Mesenchymal stem cell (in vitro differentiated cells and primary cell): ENCODE measurements at regions not wholly inside any gene's neighbourhood (a gene's known extent, or its start where the extent isn't known, plus 50 kb on each side); places are given as distances from the start of the nearest gene placed in this dataset.
"Not testable (repeated sequence)": the region's sequence is repeated elsewhere in the genome, so short reads cannot be mapped to it uniquely, and the experiment has no call there.

Experiments
- DNase-seq: peaks from one replicate; pipeline ENCODE4 v3.0.0-alpha.2; 2013
- H2AFZ ChIP-seq: one replicate; pipeline ENCODE4 v1.6.1; 2013; ENCODE audit warnings: low read depth, mild to moderate bottlenecking, control low read depth, inconsistent platforms, low read length, moderate library complexity
- H2AK5ac ChIP-seq: 2 replicates; pipeline ENCODE4 v1.6.1; 2013; ENCODE audit warnings: low read length, moderate library complexity, mild to moderate bottlenecking, inconsistent platforms; ENCODE audit not compliant: severe bottlenecking
- H2BK120ac ChIP-seq: one replicate; pipeline ENCODE4 v1.6.1; 2013; ENCODE audit warnings: low read depth, mild to moderate bottlenecking, inconsistent platforms, low read length, moderate library complexity
- H2BK12ac ChIP-seq, 2 experiments: one replicate each; pipeline ENCODE4 v1.6.1; 2013; ENCODE audit warnings: inconsistent platforms in 2 of 2, low read length in 2 of 2, mild to moderate bottlenecking in 2 of 2, moderate library complexity in 2 of 2, control low read depth in 1 of 2
- H2BK15ac ChIP-seq: one replicate; pipeline ENCODE4 v1.6.1; 2013; ENCODE audit warnings: mild to moderate bottlenecking, low read depth, inconsistent platforms; ENCODE audit not compliant: poor library complexity, severe bottlenecking
- H2BK5ac ChIP-seq: 2 replicates; pipeline ENCODE4 v1.6.1; 2013; ENCODE audit warnings: low read depth, mild to moderate bottlenecking, low read length, control low read depth, inconsistent platforms; ENCODE audit not compliant: poor library complexity, severe bottlenecking
- H3K14ac ChIP-seq, 2 experiments: one replicate each; pipeline ENCODE4 v1.6.1; 2013; ENCODE audit warnings: inconsistent platforms in 2 of 2, low read length in 2 of 2, control low read depth in 1 of 2, mild to moderate bottlenecking in 1 of 2, moderate library complexity in 1 of 2
- H3K18ac ChIP-seq, 2 experiments: one replicate each; pipeline ENCODE4 v1.6.1; 2013; ENCODE audit warnings: inconsistent platforms in 2 of 2, low read length in 2 of 2, control low read depth in 1 of 2, low read depth in 1 of 2, mild to moderate bottlenecking in 1 of 2
- H3K23ac ChIP-seq, 2 experiments: one replicate each; pipeline ENCODE4 v1.6.1; 2013; ENCODE audit warnings: inconsistent platforms in 2 of 2, low read length in 2 of 2, mild to moderate bottlenecking in 2 of 2, moderate library complexity in 2 of 2, control low read depth in 1 of 2
- H3K27ac ChIP-seq: 2 replicates; pipeline ENCODE4 v1.5.1; 2013; ENCODE audit warnings: mild to moderate bottlenecking, moderate library complexity, low read length, control low read depth, inconsistent platforms; ENCODE audit not compliant: poor library complexity, severe bottlenecking
- H3K27me3 ChIP-seq, 2 experiments: 2 replicates each; pipeline versions ENCODE4 v1.6.1 to v1.7.0; 2013; ENCODE audit warnings: low read length in 2 of 2, mild to moderate bottlenecking in 2 of 2, moderate library complexity in 2 of 2, control low read depth in 1 of 2, inconsistent platforms in 1 of 2; ENCODE audit not compliant: control insufficient read depth in 1 of 2, insufficient read depth in 1 of 2
- H3K36me3 ChIP-seq, 2 experiments: 2 replicates each; pipeline versions ENCODE4 v1.6.1 to v1.7.0; 2013; ENCODE audit warnings: low read length in 2 of 2, control low read depth in 1 of 2, inconsistent platforms in 1 of 2, low read depth in 1 of 2, mild to moderate bottlenecking in 1 of 2; ENCODE audit not compliant: insufficient read depth in 2 of 2, control insufficient read depth in 1 of 2
- H3K4ac ChIP-seq, 2 experiments: one replicate each; pipeline ENCODE4 v1.6.1; 2013; ENCODE audit warnings: inconsistent platforms in 2 of 2, low read length in 2 of 2, mild to moderate bottlenecking in 2 of 2, moderate library complexity in 2 of 2, control low read depth in 1 of 2, low read depth in 1 of 2
- H3K4me1 ChIP-seq: 2 replicates; pipeline ENCODE4 v1.6.1; 2013; ENCODE audit warnings: low read depth, low read length, control low read depth; ENCODE audit not compliant: control insufficient read depth, insufficient read depth
- H3K4me2 ChIP-seq: 2 replicates; pipeline ENCODE4 v1.6.1; 2013; ENCODE audit warnings: low read length, mild to moderate bottlenecking, inconsistent platforms; ENCODE audit not compliant: poor library complexity, severe bottlenecking
- H3K4me3 ChIP-seq, 2 experiments: 2 replicates each; pipeline versions ENCODE4 v1.5.1 to v1.7.0; 2013; ENCODE audit warnings: low read length in 2 of 2, mild to moderate bottlenecking in 2 of 2, control low read depth in 1 of 2, low read depth in 1 of 2; ENCODE audit not compliant: insufficient read depth in 1 of 2
- H3K79me1 ChIP-seq: replicated peaks from 2 replicates; pipeline ENCODE4 v1.6.1; 2013; ENCODE audit warnings: mild to moderate bottlenecking, control low read depth, low read length, inconsistent platforms; ENCODE audit not compliant: poor library complexity, severe bottlenecking
- H3K9ac ChIP-seq: 2 replicates; pipeline ENCODE4 v1.7.0; 2013; ENCODE audit warnings: mild to moderate bottlenecking, low read length, moderate library complexity
- H3K9me3 ChIP-seq: 2 replicates; pipeline ENCODE4 v1.7.0; 2013; ENCODE audit warnings: mild to moderate bottlenecking, low read length; ENCODE audit not compliant: control insufficient read depth
- H4K8ac ChIP-seq: one replicate; pipeline ENCODE4 v1.6.1; 2013; ENCODE audit warnings: inconsistent platforms, mild to moderate bottlenecking, low read length, moderate library complexity
- H4K91ac ChIP-seq: one replicate; pipeline ENCODE4 v1.6.1; 2013; ENCODE audit warnings: mild to moderate bottlenecking, low read length, inconsistent platforms
- WGBS: methylation state at CpG from one replicate; pipeline ENCODE4 v1.1.7; 2013; ENCODE audit warnings: mixed read lengths; 5-methylcytosine and 5-hydroxymethylcytosine counted together

DNA sequence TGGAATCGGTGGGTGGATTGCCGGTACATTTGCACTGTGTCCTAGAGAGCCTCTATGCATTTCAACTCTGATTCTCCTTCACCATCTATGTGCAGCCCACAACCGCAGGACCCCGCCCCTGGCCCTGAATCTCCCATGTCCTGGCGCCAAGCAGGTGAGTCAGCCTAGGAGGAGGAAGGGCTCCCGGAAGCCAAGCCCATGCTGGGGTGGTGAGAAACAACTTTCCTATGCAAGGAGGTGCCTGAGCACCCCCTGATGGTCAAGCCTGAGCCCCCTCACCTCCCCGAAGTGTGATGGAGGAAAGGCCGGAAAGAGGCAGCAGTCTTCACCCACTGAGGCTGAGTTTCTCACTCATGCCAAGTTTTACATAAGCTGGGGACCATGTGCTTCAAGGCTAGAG is 110.8 kb downstream of the TNFRSF13B start:
- H3K79me1 ChIP-seq, H3K4me1 ChIP-seq, H3K27ac ChIP-seq, DNase-seq, H3K9ac ChIP-seq, H3K36me3 ChIP-seq, H3K4me3 ChIP-seq, H4K91ac ChIP-seq, H2BK5ac ChIP-seq, H3K4me2 ChIP-seq, H3K4ac ChIP-seq, H2BK120ac ChIP-seq, H2AFZ ChIP-seq, H3K9me3 ChIP-seq, H3K18ac ChIP-seq, H2BK12ac ChIP-seq, H3K14ac ChIP-seq, H4K8ac ChIP-seq, H3K27me3 ChIP-seq, H2BK15ac ChIP-seq, H2AK5ac ChIP-seq, H3K23ac ChIP-seq: not testable (repeated sequence)
- whole genome bisulfite sequencing = 85% methylated on average over 6 of the region's 8 CpGs

DNA sequence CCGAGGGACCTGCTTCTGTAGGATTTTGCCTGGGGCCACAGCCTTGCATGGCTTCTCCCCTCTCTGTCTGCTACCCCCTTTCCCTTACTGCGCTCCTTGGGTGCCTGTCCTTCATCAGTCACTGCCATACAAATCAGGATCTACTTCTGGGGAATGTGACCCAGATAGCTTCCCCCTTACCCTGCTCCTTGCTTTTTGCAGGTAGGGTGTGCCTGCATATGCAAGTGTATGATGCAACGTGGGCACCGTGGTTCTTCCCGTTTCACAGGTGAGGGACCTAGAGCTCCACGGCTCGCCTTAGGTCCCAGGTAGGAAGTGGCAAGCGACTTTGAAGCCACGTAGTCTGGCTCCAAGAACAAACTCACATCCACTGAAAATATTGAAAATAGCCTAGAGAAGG is 111.5 kb downstream of the TNFRSF13B start:
- H3K27me3 ChIP-seq, H2BK120ac ChIP-seq, H3K14ac ChIP-seq, H3K4me2 ChIP-seq, H3K23ac ChIP-seq, H3K4me1 ChIP-seq, DNase-seq, H3K9ac ChIP-seq, H2BK5ac ChIP-seq, H3K36me3 ChIP-seq, H3K4ac ChIP-seq, H2AK5ac ChIP-seq, H3K4me3 ChIP-seq, H3K79me1 ChIP-seq, H3K18ac ChIP-seq, H2BK15ac ChIP-seq, H3K9me3 ChIP-seq, H2AFZ ChIP-seq, H4K91ac ChIP-seq, H2BK12ac ChIP-seq, H4K8ac ChIP-seq, H3K27ac ChIP-seq: not testable (repeated sequence)
- 92% methylated on average over 7 of the region's 9 CpGs for WGBS

DNA sequence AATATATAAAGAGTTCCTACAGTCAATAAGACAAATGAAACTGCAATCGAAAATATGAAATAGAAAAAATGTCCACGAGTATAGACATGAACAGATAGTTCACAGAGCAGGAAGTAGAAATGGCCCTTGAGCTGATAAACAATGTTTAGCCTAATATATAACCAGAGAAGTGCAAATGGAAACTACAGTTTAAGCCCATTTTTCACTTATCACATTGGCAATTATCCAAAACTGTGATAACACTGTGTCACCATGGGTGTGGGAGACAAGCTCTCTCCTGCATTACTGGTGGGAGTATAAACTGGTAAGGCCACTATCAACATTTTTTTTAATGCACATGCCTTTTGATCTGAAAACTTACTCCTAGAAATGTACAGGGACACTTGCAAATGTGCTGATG is 112.4 kb downstream of the TNFRSF13B start:
- H3K9ac ChIP-seq, H3K23ac ChIP-seq, H2AK5ac ChIP-seq, H2BK5ac ChIP-seq, H3K9me3 ChIP-seq, H3K18ac ChIP-seq, H3K4ac ChIP-seq, H2AFZ ChIP-seq, H3K4me2 ChIP-seq, DNase-seq, H3K36me3 ChIP-seq, H3K4me3 ChIP-seq, H4K91ac ChIP-seq, H3K79me1 ChIP-seq, H2BK15ac ChIP-seq, H2BK120ac ChIP-seq, H3K27me3 ChIP-seq, H4K8ac ChIP-seq, H3K27ac ChIP-seq, H3K4me1 ChIP-seq, H3K14ac ChIP-seq, H2BK12ac ChIP-seq: not testable (repeated sequence)
- WGBS = no CpG with 5 or more reads among the region's 2 CpGs

DNA sequence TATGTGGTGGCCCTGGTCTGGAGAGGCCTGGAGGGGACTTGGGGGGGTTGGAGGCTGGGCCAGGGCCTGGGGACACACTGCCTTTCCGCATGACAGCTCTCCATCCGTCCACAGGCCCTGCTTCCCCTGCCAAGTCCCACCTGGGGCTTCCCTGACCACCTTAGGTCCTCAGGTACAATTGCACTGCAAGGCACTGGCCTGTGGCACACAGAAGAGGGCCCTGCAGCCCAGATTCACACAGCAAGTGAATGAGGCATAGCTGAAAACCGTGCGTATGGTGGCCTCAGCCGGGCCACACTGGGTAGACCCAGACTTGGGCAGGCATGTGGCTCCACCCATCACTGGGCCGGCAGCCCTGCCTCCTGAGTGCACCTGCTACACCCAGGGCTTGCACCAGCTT is 114.2 kb downstream of the TNFRSF13B start:
- H4K8ac ChIP-seq, H3K4ac ChIP-seq, H3K14ac ChIP-seq, H3K4me3 ChIP-seq, DNase-seq, H3K18ac ChIP-seq, H2BK15ac ChIP-seq, H3K4me2 ChIP-seq, H3K9ac ChIP-seq, H2AFZ ChIP-seq, H3K36me3 ChIP-seq, H3K79me1 ChIP-seq, H2BK120ac ChIP-seq, H3K4me1 ChIP-seq, H2BK5ac ChIP-seq, H2BK12ac ChIP-seq, H3K23ac ChIP-seq, H2AK5ac ChIP-seq, H3K27ac ChIP-seq, H4K91ac ChIP-seq, H3K9me3 ChIP-seq: not testable (repeated sequence)
- WGBS = 65% methylated on average over 6 of the region's 6 CpGs
- peaks cover 0 to 15% of the 10 kb centered on the region in 2 experiments for H3K27me3 ChIP-seq
